IMR-90 (cell line): ENCODE measurements at regions not wholly inside any gene's neighbourhood (a gene's known extent, or its start where the extent isn't known, plus 50 kb on each side); places are given as distances from the start of the nearest gene placed in this dataset.
"Not testable (repeated sequence)": the region's sequence is repeated elsewhere in the genome, so short reads cannot be mapped to it uniquely, and the experiment has no call there.

ENCODE experiments used
- ATAC-seq: fragments of 200-7000 bp; cut with Tn5 transposase; 2 replicates; pipeline ENCODE4 v1.9.1; 2020; ENCODE audit warnings: low read depth, mild to moderate bottlenecking, moderate library complexity
- BruUV-seq: library from RNA; stranded (reverse); fragments of 400-500 nt; replicated peaks from 2 replicates; lab custom pipeline; 2021; lab: Mats Ljungman, UMichigan
- CTCF ChIA-PET: fragments of 300-600 bp; formaldehyde crosslinking; extraction: SDS; loops from one replicate; lab custom pipeline; 2021; ENCODE audit warnings: antibody characterized with exemption; lab: Yijun Ruan, JAX
- POLR2A ChIA-PET: fragments of 300-600 bp; sonication (Branson Sonifier 250); formaldehyde crosslinking; loops from one replicate; lab custom pipeline; 2022; ENCODE audit warnings: antibody characterized with exemption; ENCODE audit not compliant: unreplicated experiment; lab: Charles Lee
- DNase-seq: peaks from one replicate; pipeline ENCODE4 v3.0.0; 2013
- H2AFZ ChIP-seq: replicated peaks from 2 replicates; pipeline ENCODE3; 2013; ENCODE audit warnings: low read length, mild to moderate bottlenecking; ENCODE audit not compliant: poor library complexity
- H2AK5ac ChIP-seq: 2 replicates; pipeline ENCODE4 v1.6.1; 2013; ENCODE audit warnings: low read depth, low read length, inconsistent platforms
- H2AK9ac ChIP-seq: replicated peaks from 2 replicates; pipeline ENCODE3; 2013; ENCODE audit warnings: mild to moderate bottlenecking, low read depth, low read length, moderate library complexity; ENCODE audit not compliant: poor library complexity
- H2BK120ac ChIP-seq: 2 replicates; pipeline ENCODE4 v1.6.1; 2013; ENCODE audit warnings: low read depth, low read length, inconsistent platforms
- H2BK15ac ChIP-seq: 3 replicates; pipeline ENCODE4 v1.6.1; 2013; ENCODE audit warnings: low read depth, low read length, inconsistent platforms
- H2BK20ac ChIP-seq: 2 replicates; pipeline ENCODE4 v1.6.1; 2013; ENCODE audit warnings: low read depth, mild to moderate bottlenecking, inconsistent platforms, low read length, moderate library complexity
- H2BK5ac ChIP-seq: 2 replicates; pipeline ENCODE4 v1.6.1; 2013; ENCODE audit warnings: mild to moderate bottlenecking, low read depth, low read length, inconsistent platforms; ENCODE audit not compliant: poor library complexity, severe bottlenecking
- H3K14ac ChIP-seq: replicated peaks from 2 replicates; pipeline ENCODE4 v1.6.1; 2013; ENCODE audit warnings: low read depth, low read length, inconsistent platforms
- H3K18ac ChIP-seq: 2 replicates; pipeline ENCODE4 v1.6.1; 2013; ENCODE audit warnings: low read depth, low read length, control low read depth
- H3K23ac ChIP-seq: 2 replicates; pipeline ENCODE4 v1.6.1; 2013; ENCODE audit warnings: low read depth, low read length, inconsistent platforms
- H3K27ac ChIP-seq: 2 replicates; pipeline ENCODE4 v1.5.1; 2013; ENCODE audit warnings: mild to moderate bottlenecking, control low read depth, low read length; ENCODE audit not compliant: insufficient read depth
- H3K27me3 ChIP-seq: 2 replicates; pipeline ENCODE4 v1.6.1; 2013; ENCODE audit warnings: low read length; ENCODE audit not compliant: control insufficient read depth, insufficient read depth
- H3K36me3 ChIP-seq: 2 replicates; pipeline ENCODE4 v1.6.1; 2013; ENCODE audit warnings: low read length, mixed read lengths; ENCODE audit not compliant: control insufficient read depth, insufficient read depth
- H3K4ac ChIP-seq: 2 replicates; pipeline ENCODE4 v1.6.1; 2013; ENCODE audit warnings: low read depth, low read length, inconsistent platforms
- H3K4me1 ChIP-seq: 2 replicates; pipeline ENCODE4 v1.6.1; 2013; ENCODE audit warnings: low read length, mixed read lengths; ENCODE audit not compliant: control insufficient read depth, insufficient read depth
- H3K4me2 ChIP-seq: 2 replicates; pipeline ENCODE4 v1.6.1; 2013; ENCODE audit warnings: low read depth, mild to moderate bottlenecking, control low read depth, low read length, moderate library complexity
- H3K4me3 ChIP-seq: 2 replicates; pipeline ENCODE4 v1.5.1; 2013; ENCODE audit warnings: low read depth, mild to moderate bottlenecking, control low read depth, low read length, moderate library complexity; ENCODE audit not compliant: insufficient read depth
- H3K56ac ChIP-seq: 2 replicates; pipeline ENCODE4 v1.6.1; 2013; ENCODE audit warnings: low read length, inconsistent platforms; ENCODE audit not compliant: insufficient read depth; ENCODE audit errors: extremely low read depth
- H3K79me1 ChIP-seq, 2 experiments: 2 replicates each; pipeline ENCODE4 v1.6.1; 2013; ENCODE audit warnings: low read length in 2 of 2, inconsistent platforms in 1 of 2, low read depth in 1 of 2
- H3K9ac ChIP-seq: 2 replicates; pipeline ENCODE4 v1.6.1; 2013; ENCODE audit warnings: low read depth, low read length, control low read depth
- H3K9me1 ChIP-seq: 2 replicates; pipeline ENCODE4 v1.6.1; 2013; ENCODE audit warnings: low read length, inconsistent platforms; ENCODE audit not compliant: insufficient read depth
- H3K9me3 ChIP-seq: 2 replicates; pipeline ENCODE4 v1.6.1; 2013; ENCODE audit warnings: low read length; ENCODE audit not compliant: control insufficient read depth, insufficient read depth
- H4K20me1 ChIP-seq: 2 replicates; pipeline ENCODE4 v1.6.1; 2013; ENCODE audit warnings: low read length, inconsistent platforms; ENCODE audit not compliant: insufficient read depth
- H4K5ac ChIP-seq: 2 replicates; pipeline ENCODE4 v1.6.1; 2013; ENCODE audit warnings: mild to moderate bottlenecking, low read depth, low read length, control low read depth
- H4K8ac ChIP-seq, 2 experiments: 2 replicates each; pipeline ENCODE4 v1.6.1; 2013; ENCODE audit warnings: low read depth in 2 of 2, low read length in 2 of 2, control low read depth in 1 of 2, inconsistent platforms in 1 of 2
- H4K91ac ChIP-seq: 2 replicates; pipeline ENCODE4 v1.6.1; 2013; ENCODE audit warnings: low read depth, low read length, inconsistent platforms; ENCODE audit not compliant: insufficient read depth
- BHLHE40 ChIP-seq: fragments of 150-350 bp; IDR thresholded peaks from 2 replicates; pipeline ENCODE4 v1.6.1; 2016; ENCODE audit warnings: mild to moderate bottlenecking, low read depth, low read length
- CEBPB ChIP-seq: IDR thresholded peaks from 2 replicates; pipeline ENCODE4 v1.6.1; 2012; ENCODE audit warnings: low read depth, low read length, improper control_type of control experiment
- MAZ ChIP-seq: IDR thresholded peaks from 2 replicates; pipeline ENCODE4 v1.6.1; 2012; ENCODE audit warnings: low read depth, mild to moderate bottlenecking, low read length, improper control_type of control experiment, moderate library complexity, borderline replicate concordance
- MXI1 ChIP-seq: IDR thresholded peaks from 2 replicates; pipeline ENCODE4 v1.6.1; 2012; ENCODE audit warnings: low read depth, mild to moderate bottlenecking, low read length, moderate library complexity, borderline replicate concordance
- NFE2L2 ChIP-seq: fragments of 150-350 bp; IDR thresholded peaks from 2 replicates; pipeline ENCODE4 v1.6.1; 2016; ENCODE audit warnings: low read depth, mild to moderate bottlenecking, low read length
- POLR2A ChIP-seq: IDR thresholded peaks from 2 replicates; pipeline ENCODE4 v1.6.1; 2012; ENCODE audit warnings: mild to moderate bottlenecking, low read depth, low read length
- RCOR1 ChIP-seq: IDR thresholded peaks from 2 replicates; pipeline ENCODE4 v1.6.1; 2012; ENCODE audit warnings: mild to moderate bottlenecking, low read length, improper control_type of control experiment; ENCODE audit not compliant: insufficient replicate concordance
- WGBS, 2 experiments: methylation state at CpG; one replicate each; pipeline versions ENCODE4 v1.1.5 to v1.1.7; 2013; ENCODE audit warnings: missing lambda C conversion rate in 2 of 2; ENCODE audit not compliant: insufficient read length in 1 of 2; ENCODE audit errors: extremely low coverage in 2 of 2; 5-methylcytosine and 5-hydroxymethylcytosine counted together
- dilution Hi-C: fragments of 300-500 bp; cut with HindIII; formaldehyde crosslinking; loops from one replicate; pipeline ENCODE4 v1.14.3; 2018; ENCODE audit warnings: low sequenced_read_pairs; ENCODE audit not compliant: unreplicated experiment
- in situ Hi-C: fragments of 300-500 bp; cut with MboI; formaldehyde crosslinking; loops from 3 replicates; pipeline ENCODE4 v1.14.3; 2019; ENCODE audit warnings: low sequenced_read_pairs, inconsistent platforms, mixed read lengths
- intact Hi-C: fragments of 100-400 bp; cut with micrococcal nuclease; formaldehyde crosslinking; loops from 2 replicates; pipeline ENCODE4 v1.10.0; 2022
- TF ChIP-seq, protein P1 (sequence below): fragments of 150-350 bp; IDR thresholded peaks from 2 replicates; pipeline ENCODE4 v1.6.1; 2017; ENCODE audit warnings: mild to moderate bottlenecking, antibody characterized with exemption, low read length, low read depth
- TF ChIP-seq, protein P2 (sequence below): fragments of 150-350 bp; IDR thresholded peaks from 2 replicates; pipeline ENCODE4 v1.6.1; 2016; ENCODE audit warnings: low read depth, mild to moderate bottlenecking, low read length, moderate library complexity, borderline replicate concordance

DNA sequence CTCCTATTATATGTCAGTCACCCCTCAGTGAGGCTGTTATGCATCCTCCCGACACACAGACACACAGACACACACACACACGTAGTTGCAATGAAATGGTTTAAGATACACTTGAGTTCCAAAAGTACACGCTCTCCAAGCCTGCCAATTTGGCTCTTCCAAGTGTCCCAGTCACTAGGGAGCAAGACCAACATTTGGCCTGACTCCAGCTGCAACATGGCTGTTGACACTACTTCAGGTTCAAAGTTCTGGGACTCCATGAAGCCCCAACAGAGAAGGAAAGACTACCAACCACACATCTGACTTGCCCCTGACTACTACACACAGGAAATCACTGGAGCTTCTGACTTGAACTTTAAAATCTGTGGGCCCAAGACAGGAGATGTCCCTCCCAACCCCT, 128.1 kb upstream of the KCNJ18 start:
- Histone ChIP-seq H2AK5ac (no peak overlapping the region), H3K9me3 (no peaks in the 10 kb centered on the region), H3K9me1 (no peaks in the 10 kb centered on the region), H3K4me3 (no peak overlapping the region), H4K91ac (no peak overlapping the region), H4K8ac (no peak overlapping the region), H4K5ac (no peak overlapping the region), H3K14ac (no peak overlapping the region), H4K20me1 (no peaks in the 10 kb centered on the region), H2AK9ac (no peak overlapping the region), H3K23ac (no peak overlapping the region), H3K27ac (no peak overlapping the region), H3K36me3 (no peaks in the 10 kb centered on the region), H2AFZ (no peak overlapping the region), H2BK5ac (no peak overlapping the region), H3K4ac (no peak overlapping the region), H2BK20ac (no peak overlapping the region), H3K27me3 (no peaks in the 10 kb centered on the region), H3K56ac (no peak overlapping the region), H3K4me1 (no peaks in the 10 kb centered on the region), H2BK120ac (no peak overlapping the region), H3K4me2 (no peak overlapping the region), H3K79me1 (no peaks in the 10 kb centered on the region), H3K18ac (no peak overlapping the region), H3K9ac (no peak overlapping the region), H2BK15ac (no peak overlapping the region)
- ChIA-PET POLR2A (no interaction called here), CTCF (no interaction called here)
- in situ Hi-C loops, result no loop called here
- ATAC-seq, result no peak
- TF ChIP-seq MXI1 (no peak), CEBPB (no peak), BHLHE40 (no peak), NFE2L2 (no peak), POLR2A (no peak), MAZ (no peak), RCOR1 (no peak)
- TF ChIP-seq, protein P1, sequence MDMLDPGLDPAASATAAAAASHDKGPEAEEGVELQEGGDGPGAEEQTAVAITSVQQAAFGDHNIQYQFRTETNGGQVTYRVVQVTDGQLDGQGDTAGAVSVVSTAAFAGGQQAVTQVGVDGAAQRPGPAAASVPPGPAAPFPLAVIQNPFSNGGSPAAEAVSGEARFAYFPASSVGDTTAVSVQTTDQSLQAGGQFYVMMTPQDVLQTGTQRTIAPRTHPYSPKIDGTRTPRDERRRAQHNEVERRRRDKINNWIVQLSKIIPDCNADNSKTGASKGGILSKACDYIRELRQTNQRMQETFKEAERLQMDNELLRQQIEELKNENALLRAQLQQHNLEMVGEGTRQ, result no peak
- TF ChIP-seq, protein P2, sequence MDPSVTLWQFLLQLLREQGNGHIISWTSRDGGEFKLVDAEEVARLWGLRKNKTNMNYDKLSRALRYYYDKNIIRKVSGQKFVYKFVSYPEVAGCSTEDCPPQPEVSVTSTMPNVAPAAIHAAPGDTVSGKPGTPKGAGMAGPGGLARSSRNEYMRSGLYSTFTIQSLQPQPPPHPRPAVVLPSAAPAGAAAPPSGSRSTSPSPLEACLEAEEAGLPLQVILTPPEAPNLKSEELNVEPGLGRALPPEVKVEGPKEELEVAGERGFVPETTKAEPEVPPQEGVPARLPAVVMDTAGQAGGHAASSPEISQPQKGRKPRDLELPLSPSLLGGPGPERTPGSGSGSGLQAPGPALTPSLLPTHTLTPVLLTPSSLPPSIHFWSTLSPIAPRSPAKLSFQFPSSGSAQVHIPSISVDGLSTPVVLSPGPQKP, result no peak
- 29% methylated on average over 1 of the region's 3 CpGs; no CpG with 5 or more reads in 1 of the 2 experiments for WGBS, 2 experiments
- intact Hi-C loops, result no loop called here
- BruUV-seq, result no TSS peak
- dilution Hi-C loops, result no loop called here
- no peak for DNase-seq

DNA sequence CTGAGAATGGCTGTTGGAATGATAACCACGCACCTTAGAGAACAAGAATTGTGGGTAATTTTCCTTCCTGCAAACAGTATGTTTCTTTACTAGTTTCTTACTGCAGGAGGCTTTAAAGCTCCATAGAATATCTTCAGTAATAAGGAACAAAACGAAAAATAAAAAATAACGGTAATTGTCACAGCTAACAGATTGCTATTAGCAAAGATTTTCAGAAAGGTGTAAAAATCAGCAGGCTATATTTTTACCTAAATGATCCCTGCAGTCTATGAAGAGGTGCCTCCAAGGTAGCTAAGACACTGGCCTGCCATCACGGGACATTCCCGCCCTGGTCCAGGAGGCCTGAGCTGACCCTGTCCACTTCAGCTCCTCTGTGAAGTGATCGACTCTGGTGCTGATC, 127.6 kb upstream of the KCNJ18 start:
- H3K79me1 ChIP-seq, BruUV-seq, H3K36me3 ChIP-seq, H3K56ac ChIP-seq, H2BK20ac ChIP-seq, in situ Hi-C loops, H4K5ac ChIP-seq, H2BK5ac ChIP-seq, H3K4me3 ChIP-seq, H3K27ac ChIP-seq, H4K8ac ChIP-seq, H3K4me1 ChIP-seq, H3K18ac ChIP-seq, dilution Hi-C loops, H3K4me2 ChIP-seq, intact Hi-C loops, H3K27me3 ChIP-seq, H3K9ac ChIP-seq, H2BK120ac ChIP-seq, H3K4ac ChIP-seq, H2BK15ac ChIP-seq, H2AK9ac ChIP-seq, DNase-seq, H4K91ac ChIP-seq, H3K9me3 ChIP-seq, H2AFZ ChIP-seq, H3K23ac ChIP-seq, H2AK5ac ChIP-seq, H3K14ac ChIP-seq, ATAC-seq, H4K20me1 ChIP-seq, H3K9me1 ChIP-seq, CTCF ChIA-PET, POLR2A ChIA-PET: not testable (repeated sequence)
- 68% methylated on average over 3 of the region's 6 CpGs; no CpG with 5 or more reads in 1 of the 2 experiments for WGBS, 2 experiments
